HG03064 (cell line): ENCODE measurements at regions not wholly inside any gene's neighbourhood (a gene's known extent, or its start where the extent isn't known, plus 50 kb on each side); places are given as distances from the start of the nearest gene placed in this dataset.

Experiments
- ATAC-seq: cut with Tn5 transposase; IDR thresholded peaks from one replicate; pipeline ENCODE4 v1.9.1; 2021; ENCODE audit warnings: low read depth; ENCODE audit not compliant: unreplicated experiment

DNA sequence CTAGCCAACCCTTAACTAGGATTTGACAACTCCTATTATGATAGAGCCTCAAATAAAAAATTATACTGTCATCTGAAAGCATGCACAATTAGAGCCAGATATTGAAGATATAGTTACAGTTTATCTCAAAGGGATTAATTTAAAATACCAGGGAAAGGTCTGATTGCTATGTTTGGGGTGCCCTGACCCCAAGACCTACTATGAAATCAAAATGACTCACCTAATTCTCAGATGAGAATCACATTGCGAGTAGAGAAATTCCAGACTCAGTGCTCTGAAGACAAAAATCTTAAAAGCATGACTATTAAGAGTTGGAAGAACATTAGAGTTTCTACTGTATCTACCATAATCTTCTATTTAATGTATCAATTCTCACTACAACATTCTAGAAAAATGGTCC lies 297.1 kb downstream of the AHR start:
- ATAC-seq: no peak

DNA sequence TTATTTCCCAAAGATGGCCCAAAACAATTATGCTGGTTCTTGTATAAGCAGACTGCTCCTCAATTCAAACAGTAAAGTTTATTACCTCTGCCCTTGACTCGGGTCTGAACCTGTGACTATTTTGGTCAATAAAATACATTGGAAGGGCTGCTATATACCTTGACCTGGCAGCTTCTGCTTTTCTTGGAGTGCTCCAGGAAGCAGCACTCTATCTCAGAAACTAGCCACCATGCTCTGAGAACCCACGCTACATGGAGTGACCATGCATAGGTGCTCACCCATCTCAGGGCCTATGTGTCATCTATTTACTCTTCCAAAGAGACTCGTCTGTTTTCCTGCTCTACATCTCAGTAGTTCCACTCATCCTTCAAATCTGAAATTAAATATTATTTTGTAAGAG lies 299.9 kb downstream of the AHR start:
- no peak for ATAC-seq

DNA sequence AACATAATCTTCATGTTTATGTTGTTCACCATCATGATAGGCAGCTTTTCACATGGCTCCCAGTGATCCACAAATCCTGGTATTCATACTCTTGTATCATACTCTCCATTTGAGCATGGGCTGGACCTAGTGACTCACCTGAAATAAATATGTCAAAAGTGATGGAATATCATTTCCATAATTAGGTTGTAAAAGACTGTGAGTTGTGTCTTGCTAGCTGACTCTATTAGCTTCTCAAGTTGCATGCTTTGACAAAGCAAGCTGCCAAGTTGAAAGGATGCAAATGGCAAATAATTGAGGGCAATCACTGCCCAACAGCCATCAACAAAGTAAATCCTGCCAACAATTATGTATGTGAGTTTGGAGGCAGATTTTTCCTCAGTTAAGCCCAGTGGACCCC lies 300.4 kb downstream of the AHR start:
- ATAC-seq: no peak

DNA sequence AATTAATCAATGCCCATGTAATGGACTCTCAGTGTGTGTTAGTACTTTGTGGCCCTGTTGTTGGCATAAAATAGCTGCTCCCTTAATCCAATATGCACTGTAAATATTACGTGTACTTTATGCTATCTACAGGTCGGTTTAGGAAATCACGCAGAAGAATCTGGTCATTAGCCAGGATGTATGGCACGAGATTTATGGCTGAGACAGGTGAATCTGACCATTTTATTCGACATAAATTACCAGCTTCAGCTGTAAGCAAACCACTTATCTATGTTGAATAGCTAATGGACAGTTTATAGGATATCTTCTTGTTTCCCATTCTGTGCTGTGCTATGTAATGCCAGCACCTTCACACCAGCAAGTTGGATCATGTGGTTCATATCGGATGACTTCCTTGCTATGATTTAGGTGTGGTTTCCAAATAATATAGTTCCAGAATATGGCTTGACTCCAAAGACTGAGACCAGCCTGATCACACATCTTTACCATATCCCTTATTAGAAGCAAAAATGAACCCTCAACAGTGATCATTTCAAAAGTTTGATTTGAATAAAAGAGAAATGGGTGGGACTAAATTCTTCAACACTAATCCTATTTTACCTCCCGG lies 301.4 kb downstream of the AHR start:
- no peak for ATAC-seq

DNA sequence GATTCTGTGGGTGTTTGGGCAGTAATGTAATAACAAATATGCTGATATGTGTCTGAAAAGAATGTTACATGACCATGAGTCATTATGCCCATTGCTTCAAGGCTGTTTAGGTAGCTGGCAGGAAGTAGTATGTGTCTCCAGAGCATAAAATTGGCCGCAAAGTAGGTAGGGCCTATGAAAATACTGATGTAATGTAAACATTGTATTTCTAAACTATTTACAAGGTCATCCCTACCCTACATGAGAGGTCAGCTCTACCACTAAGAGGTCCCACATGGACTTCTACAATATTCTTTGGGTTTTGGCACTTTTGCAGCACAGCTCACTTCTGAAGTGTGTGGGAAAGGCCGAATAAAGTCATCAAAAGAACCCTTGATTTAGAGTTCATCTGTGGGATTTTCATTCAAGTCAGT lies 301.9 kb downstream of the AHR start:
- no peak for ATAC-seq

DNA sequence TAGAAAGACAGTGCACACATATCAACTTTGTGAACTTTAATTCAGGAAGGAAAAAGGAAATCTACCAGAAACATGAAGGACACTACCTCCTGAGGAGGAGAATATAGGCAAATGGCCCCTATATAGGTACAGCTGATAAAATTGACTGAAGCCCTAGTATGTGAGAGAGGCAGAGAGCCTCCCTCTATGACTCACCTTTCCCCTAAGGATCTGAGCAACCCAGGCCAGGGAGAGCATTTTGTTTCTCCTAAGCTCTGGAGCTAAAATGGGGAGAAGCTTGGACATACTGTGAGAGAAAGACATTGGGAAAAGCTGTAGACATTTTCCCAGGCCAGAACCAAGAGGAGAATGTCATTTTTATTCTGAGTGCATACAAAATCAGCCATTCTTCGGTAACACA lies 303.5 kb downstream of the AHR start:
- ATAC-seq: no peak

DNA sequence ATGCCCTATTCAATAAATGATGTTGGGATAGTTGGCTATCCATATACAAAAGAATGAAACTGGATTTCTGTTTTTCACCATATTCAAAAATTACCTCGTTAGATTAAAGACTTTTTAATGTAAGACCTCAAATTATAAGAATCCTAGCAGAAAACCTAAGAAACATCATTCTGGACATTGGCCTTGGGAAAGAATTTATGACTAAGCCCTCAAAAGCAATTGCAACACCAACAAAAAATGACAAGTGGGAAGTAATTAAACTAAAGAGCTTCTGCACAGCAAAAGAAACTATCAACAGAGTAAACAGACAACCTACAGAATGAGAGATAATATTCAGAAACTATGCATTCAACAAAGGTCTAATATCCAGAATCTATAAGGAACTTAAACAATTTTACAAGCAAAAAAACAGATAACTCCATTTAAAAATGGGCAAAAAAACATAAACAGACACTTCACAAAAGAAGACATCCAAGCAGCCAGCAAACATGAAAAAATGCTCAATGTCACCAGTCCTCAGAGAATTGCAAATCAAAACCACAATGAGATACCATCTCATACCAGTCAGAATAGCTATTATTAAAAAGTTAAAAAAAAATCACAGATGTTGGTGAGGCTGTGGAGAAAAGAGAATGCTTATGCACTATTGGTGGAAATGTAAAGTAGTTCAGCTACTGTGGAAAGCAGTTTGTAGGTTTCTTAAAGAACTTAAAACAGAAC lies 309.8 kb downstream of the AHR start:
- ATAC-seq: no peak

DNA sequence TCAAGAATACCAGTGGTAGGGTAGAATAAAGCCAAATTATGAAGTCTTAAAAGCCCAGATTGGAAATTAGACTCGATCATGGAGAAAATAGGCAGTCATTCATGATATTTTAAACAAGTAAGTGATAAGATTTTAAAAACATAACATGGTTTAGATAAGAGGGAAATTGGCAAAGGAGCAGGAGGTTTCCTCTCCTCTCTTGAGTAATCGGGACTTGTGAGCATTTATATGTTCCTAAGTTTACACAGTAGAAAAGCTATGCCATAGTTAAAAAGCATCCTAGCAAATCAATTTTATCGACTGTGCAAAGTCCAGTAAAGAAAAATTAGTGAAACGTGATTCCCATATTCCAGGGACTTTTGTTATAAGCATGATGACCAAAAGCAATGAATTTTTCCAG lies 313.2 kb downstream of the AHR start:
- ATAC-seq: no peak

DNA sequence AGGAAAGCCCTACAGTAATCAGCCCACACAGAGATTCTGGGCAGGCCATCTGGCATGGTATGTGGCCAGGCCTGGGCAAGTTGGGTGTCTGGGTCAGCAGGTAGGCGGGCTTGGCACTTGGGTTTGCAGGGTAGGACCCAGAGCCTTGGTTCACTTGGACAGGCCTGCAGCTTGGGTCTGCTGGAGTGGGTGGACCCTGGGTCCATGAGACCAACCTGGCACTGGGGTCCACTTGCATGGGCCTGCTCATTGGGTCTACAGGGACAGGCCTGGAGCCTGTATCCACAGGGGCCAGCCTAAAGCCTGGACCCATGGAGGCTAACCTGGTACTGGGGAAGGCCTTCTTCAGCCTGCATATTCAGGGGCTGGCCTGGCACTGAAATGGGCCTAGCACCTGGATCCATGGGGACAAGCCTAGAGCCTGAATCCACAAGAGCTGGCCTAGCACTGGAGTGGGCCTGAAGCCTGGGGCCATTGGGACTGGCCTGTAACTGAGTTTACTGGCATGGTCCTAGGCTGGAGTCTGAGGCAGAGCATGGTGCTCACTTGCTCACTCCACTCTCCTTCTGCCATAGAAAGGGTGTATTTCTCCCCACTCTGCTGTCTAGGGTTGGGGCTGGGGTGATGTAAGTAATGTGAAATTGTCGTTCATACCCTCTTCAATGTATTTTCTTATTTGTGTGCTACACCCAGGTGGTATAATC lies 315.0 kb downstream of the AHR start:
- ATAC-seq: no peak

DNA sequence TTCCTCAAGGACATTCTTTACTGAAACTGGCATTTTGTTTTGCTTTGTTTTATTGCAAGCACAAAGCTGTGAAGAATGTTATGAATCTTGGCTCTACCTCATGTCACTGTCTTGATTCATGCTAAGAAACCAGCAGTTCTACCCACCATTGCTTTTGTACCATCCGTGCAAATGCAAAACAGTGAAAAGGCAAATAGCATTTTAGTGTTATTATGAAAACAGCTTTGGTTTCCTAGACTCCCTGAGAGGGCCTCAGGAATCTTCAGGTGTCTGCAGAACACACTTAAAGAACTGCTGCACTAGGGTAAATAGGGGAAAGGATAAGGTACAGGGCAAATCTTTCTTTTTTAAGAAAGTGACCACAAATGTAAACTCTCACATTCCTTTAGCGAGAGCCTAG lies 318.9 kb downstream of the AHR start:
- no peak for ATAC-seq

DNA sequence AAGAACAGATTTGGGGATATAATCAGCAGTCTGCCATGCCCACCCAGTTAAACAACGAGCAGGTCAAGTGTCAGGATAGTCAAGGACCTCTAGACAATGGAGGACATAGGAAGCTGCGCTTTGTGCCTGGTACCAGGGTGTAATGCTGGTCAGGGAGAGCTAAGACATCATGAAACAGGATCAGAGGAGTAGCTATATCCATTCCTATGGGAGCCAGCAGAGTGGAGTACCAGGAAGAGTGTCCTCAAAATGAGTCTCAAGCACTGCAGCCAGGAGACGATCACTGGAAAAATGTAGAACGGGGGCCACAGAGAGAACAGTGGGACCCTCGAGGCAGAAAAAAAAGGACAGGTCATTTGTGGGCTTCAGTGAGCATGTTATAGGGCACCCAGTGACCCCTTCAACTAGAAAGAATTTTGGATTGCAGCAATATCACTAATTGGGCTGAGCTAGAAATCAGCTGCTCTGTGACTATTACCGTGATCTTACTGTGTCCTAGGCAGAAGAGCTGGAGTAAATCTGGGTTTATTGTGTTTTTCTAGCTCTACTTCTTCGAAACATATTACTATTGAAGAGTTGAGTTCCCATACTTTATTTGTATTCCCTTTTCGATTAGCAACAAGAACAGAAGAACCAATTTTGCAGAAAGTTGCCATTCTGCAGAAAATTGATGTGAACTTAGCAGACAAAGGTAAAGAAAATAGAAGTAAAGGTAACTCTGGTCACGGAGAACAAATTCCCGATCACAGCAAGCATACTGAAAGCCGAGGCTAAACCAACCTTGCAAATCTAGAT lies 319.6 kb downstream of the AHR start:
- no peak for ATAC-seq

DNA sequence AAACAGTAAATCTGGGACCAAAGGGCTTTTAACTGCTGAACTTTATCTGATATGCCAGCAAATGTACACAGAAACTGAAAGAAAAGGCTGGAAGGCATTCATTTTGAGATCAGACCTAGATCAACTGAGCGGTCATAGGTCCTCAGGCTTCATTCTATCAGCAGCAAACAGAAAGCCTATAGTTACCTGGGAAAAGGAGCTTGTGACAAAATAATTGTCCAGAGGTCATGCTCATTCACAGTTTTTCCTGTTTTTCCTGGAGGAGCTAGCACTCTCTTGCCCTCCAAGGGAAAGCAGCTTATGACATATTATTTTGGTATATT lies 320.2 kb downstream of the AHR start:
- ATAC-seq: no peak

DNA sequence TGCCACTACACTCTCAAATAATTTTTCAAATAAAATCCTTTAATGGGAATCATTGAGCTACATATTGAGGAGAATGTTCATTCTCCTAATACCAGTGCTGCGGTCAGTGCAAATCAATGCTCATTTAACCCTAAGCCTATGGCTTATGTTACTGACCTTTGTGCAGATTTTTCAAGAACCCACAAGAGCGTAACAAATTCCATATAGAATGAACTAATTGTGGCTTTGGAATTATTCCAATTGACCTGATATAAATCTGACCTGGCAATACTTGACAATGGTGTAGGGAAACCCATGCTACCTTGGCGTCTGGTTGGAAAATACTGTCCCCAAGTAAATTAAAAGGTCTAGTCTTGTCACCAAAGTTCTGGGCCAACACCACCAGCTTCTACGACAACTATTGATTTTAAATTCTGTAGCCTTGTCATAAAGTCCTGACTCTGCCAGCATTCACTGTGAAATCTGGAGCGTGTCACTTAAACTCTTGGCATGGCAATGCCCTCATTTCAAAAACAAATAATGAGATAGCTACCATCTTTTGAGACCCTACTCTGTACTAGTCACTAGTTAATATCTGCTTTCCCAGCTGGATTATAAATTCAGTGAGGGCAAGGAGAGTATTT lies 320.9 kb downstream of the AHR start:
- no peak for ATAC-seq

DNA sequence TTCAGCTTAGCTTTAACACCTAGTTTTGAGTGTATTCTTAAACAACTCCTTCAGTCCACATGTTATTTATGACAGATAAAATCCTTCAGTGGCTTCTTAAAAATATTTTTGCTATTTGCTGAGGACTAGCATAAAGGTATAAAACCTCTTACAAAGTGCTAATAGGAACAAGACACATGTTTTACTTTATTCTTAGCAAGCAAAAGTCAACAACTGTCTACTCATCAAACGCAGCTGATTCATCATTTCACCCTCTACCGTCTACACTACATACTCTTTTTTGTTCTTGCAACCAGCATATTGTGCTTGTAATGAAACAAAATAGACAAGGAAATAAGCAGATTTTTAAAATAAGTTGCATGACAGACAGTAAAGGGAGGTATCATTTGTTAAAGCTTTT lies 319.7 kb downstream of the SNX13 start:
- ATAC-seq: no peak

DNA sequence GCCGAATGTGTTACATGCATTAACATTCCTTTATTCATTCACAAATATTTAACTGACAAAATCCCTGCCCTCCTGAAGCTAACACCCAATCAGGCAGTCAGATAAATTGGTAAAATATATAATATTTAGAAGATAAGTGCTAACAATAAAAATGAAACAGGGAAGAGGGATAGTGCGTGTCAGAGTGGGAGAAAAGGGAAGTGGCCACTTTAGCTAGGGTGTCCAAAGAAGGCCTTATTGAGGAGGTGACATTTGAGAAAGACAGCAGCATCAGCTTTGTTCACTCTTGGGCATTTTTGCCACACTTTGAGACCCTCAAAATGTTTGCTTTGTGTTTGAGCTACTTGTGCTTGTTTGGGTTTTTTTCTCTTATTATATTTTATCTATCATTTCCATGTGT lies 317.8 kb downstream of the SNX13 start:
- no peak for ATAC-seq

DNA sequence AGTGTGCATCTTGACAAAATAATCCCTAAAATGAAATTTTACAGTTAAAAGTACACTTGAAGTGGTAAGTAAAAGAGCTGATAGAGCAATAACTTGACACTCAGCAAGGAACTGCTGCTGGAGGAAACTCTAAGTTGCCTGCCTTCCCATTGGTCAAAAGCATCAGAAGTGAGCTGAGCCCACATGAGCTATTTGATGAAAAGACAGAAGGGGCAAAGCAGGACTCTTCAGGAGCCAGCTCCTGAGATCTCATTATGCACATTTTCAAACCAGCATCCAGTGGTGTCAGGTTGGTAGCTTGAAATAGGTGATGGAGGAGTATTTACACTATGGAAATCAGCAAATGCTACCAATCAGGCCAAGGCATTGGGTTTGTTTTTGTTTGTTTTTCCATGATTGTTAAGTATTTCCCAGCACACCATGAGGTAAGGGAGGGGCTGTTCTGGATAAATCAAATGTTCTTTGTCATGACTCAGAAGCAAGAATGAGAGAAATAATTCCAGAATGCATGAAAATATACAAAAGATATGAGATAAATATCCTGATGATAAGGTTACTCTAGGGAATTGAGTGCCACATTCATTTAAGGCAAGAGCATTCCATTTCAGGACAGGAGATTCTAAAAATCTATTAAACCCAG lies 316.6 kb downstream of the SNX13 start:
- no peak for ATAC-seq

DNA sequence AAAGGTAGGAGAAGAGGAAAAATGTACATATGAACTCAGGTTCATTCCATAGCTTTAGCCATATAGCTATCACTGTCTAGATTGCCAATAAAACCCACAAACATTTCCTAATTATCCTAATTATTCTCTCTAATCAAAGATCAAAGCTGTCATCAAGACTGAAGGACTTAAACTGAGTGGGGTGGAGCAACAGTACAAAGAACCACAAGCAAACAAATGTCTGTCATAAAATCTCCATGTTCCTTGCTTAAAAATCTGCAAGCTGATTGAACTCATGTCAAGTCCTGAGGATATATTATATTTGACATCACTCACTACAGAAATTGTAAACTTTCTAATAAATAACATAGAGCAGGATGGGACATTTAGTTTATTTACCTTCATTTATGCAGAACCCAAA lies 315.9 kb downstream of the SNX13 start:
- ATAC-seq: no peak

DNA sequence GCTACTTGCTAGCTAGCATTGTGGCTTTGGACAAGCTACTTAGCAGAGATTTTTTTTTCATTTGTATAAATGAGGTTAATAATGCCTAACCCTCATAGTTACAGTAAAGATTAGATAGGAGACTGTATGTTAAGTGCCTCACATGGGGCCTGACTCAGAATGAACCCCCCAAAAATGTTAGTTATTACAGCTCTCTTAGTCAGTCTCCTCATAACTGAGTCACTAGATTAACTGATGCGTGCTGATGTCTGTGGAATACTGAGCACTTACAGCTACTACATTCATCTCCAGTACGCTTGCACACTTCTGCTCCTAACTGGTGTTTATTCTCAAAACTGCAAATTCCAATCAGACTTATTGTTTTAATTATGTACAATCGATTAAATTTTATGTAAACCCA lies 315.3 kb downstream of the SNX13 start:
- ATAC-seq: no peak

DNA sequence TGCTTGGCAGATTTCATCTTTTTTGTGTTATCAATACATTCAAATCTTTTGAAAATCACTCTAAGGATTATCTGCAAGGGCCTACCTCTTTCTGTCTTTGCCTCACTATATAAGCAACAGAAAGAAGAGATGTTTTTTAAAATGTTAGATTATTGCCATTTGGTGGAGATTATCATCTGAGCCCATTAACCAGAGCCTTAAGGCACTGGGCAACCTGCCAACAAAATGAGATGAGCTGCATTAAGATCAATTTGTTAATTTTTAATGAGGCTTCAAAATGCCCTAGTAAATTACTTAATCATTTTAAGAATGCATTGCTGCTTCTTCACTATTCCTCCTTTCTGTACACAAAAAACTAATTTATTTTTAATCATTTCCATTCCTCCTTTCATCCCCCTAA lies 314.1 kb downstream of the SNX13 start:
- no peak for ATAC-seq

DNA sequence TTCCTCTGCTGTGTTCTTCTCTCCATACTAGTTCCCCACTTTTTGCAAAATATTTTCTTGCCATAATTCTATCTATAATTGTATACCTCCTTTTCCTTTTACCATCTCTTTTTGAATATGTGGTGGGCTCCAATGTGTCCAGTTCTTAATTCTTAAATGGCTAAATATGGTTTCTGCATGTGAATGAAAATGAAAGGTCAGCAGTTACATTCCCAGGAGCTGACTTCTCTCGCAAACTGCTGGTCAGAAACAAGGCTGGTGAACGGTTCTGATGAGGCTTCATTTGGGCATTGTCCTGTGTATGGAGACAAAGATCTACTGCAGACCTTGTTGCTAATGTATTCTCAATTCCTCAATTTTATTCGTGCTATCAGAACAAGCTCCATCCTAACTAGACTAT lies 309.2 kb downstream of the SNX13 start:
- ATAC-seq: no peak

DNA sequence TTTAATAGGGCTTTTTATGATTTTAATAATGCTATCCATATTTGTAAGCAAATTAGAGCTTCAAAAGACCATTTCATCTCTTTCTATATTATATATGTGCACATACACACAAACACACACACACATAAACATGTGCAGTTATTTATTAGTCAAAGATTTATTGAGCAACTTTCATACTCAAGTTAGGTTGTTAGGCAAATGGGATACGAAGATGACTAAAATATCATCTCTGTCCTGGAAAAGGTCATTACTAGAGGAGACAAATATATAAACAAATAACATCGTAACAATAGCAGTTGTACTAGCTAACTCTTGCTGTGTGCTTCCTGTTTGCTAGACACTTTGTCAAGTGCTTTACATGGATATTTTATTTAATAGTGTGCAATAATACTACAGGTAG lies 307.9 kb downstream of the SNX13 start:
- no peak for ATAC-seq
